Uterus (tissue), 3 donors: ENCODE measurements at regions not wholly inside any gene's neighbourhood (a gene's known extent, or its start where the extent isn't known, plus 50 kb on each side); places are given as distances from the start of the nearest gene placed in this dataset.

Source experiments
- DNase-seq, 2 donors: peaks; one replicate each; pipeline ENCODE4 v3.0.0-alpha.2; 2019 to 2020
- H3K27ac ChIP-seq, 2 donors: fragments of 200-600 bp; sonication (generic); 1 replicate in 1 of 2; 2 replicates in 1 of 2; pipeline ENCODE4 v1.5.1; 2016 to 2018
- H3K27me3 ChIP-seq, 2 donors: fragments of 200-600 bp; sonication (generic); one replicate each; pipeline ENCODE4 v1.5.1; 2018 to 2019; ENCODE audit warnings: control low read depth in 1 of 2
- H3K36me3 ChIP-seq, 2 donors: fragments of 200-600 bp; sonication (generic); one replicate each; pipeline ENCODE4 v1.5.1; 2019; ENCODE audit warnings: control low read depth in 1 of 2
- H3K4me1 ChIP-seq, 2 donors: fragments of 200-600 bp; sonication (generic); one replicate each; pipeline ENCODE4 v1.5.1; 2018 to 2019; ENCODE audit warnings: control low read depth in 1 of 2
- H3K4me3 ChIP-seq, 2 donors: fragments of 200-600 bp; sonication (generic); 1 replicate in 1 of 2; 2 replicates in 1 of 2; pipeline ENCODE4 v1.5.1; 2018 to 2019; ENCODE audit warnings: mild to moderate bottlenecking in 1 of 2
- H3K9me3 ChIP-seq, 2 donors: fragments of 200-600 bp; sonication (generic); one replicate each; pipeline ENCODE4 v1.5.1; 2019; ENCODE audit warnings: control low read depth in 1 of 2
- POLR2A ChIP-seq, 2 donors: fragments of 450-650 bp; IDR thresholded peaks; one replicate each; pipeline ENCODE4 v1.6.1; 2016; ENCODE audit warnings: antibody characterized with exemption in 2 of 2, mild to moderate bottlenecking in 1 of 2, moderate library complexity in 1 of 2
- intact Hi-C: fragments of 100-400 bp; cut with DNase I; formaldehyde crosslinking; loops from one replicate; pipeline ENCODE4 v1.15.1; 2023; ENCODE audit warnings: low total_unique reads
- TF ChIP-seq, protein P1 (sequence below), 4 experiments: fragments of 200-600 bp in 2 of 4; fragments of 450-650 bp in 2 of 4; sonication (generic) in 2 of 4; IDR thresholded peaks; one replicate each; pipeline ENCODE4 v1.5.1; 2016 to 2019; ENCODE audit warnings: antibody characterized with exemption in 4 of 4, mild to moderate bottlenecking in 2 of 4, moderate library complexity in 1 of 4
- donor health status: DM: yes; HTN: yes; CAD: no.

DNA sequence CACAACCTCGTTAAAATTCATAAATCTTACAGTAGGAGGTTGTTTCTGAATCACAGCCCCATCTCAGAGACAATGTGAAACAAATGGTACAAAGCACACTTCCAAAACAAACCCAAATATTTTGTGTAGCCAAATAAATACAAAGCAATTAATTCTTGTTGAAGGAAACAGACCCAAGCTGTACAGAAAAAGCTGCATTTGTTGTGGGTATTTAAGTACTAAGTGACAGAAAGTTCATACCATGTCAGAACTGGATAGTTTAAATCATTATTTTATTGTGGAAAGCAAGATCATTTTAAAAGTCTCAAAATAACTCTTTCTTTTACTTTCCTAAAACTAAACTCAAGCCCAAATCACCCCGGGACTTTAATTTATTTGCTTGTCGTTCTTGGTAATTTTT lies 570.7 kb downstream of the ELAVL2 start:
- no peaks in the 10 kb centered on the region for H3K4me1 ChIP-seq
- no peak overlapping the region for H3K27ac ChIP-seq
- no peak for DNase-seq
- intact Hi-C loops = no loop called here
- H3K4me3 ChIP-seq = no peak overlapping the region
- TF ChIP-seq POLR2A (IDR thresholded peaks at IDR 0.05) = no peak
- TF ChIP-seq, protein P1, sequence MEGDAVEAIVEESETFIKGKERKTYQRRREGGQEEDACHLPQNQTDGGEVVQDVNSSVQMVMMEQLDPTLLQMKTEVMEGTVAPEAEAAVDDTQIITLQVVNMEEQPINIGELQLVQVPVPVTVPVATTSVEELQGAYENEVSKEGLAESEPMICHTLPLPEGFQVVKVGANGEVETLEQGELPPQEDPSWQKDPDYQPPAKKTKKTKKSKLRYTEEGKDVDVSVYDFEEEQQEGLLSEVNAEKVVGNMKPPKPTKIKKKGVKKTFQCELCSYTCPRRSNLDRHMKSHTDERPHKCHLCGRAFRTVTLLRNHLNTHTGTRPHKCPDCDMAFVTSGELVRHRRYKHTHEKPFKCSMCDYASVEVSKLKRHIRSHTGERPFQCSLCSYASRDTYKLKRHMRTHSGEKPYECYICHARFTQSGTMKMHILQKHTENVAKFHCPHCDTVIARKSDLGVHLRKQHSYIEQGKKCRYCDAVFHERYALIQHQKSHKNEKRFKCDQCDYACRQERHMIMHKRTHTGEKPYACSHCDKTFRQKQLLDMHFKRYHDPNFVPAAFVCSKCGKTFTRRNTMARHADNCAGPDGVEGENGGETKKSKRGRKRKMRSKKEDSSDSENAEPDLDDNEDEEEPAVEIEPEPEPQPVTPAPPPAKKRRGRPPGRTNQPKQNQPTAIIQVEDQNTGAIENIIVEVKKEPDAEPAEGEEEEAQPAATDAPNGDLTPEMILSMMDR (IDR thresholded peaks at IDR 0.05) = no peak
- no peaks in the 10 kb centered on the region for H3K36me3 ChIP-seq
- no peaks in the 10 kb centered on the region for H3K27me3 ChIP-seq
- no peaks in the 10 kb centered on the region for H3K9me3 ChIP-seq

DNA sequence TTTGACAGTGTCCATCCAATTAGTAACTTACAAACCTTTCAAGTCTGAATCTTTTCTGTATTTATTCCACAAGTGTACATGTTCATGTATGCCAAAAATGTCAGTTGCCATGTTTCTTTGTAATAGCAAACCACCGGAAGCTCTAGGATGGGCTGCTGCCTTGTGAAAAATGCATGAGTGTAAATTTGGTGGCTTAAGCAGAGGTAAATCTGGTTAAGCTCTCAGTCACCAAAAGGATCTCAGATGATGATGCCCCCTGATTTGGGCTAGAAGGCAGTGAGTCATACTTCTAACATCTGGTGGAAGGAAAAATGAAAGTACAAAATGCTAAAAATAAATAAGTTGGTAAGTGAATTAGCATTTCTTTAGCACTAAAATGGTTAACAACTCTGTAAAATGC lies 567.5 kb downstream of the ELAVL2 start:
- H3K4me1 ChIP-seq = no peaks in the 10 kb centered on the region
- no peaks in the 10 kb centered on the region for H3K36me3 ChIP-seq
- no peak for DNase-seq
- no peaks in the 10 kb centered on the region for H3K9me3 ChIP-seq
- no peak overlapping the region for H3K27ac ChIP-seq
- no peaks in the 10 kb centered on the region for H3K27me3 ChIP-seq
- no peak overlapping the region for H3K4me3 ChIP-seq
- TF ChIP-seq, protein P1 (IDR thresholded peaks at IDR 0.05) = no peak
- no peak for TF ChIP-seq POLR2A (IDR thresholded peaks at IDR 0.05)
- intact Hi-C loops = no loop called here

DNA sequence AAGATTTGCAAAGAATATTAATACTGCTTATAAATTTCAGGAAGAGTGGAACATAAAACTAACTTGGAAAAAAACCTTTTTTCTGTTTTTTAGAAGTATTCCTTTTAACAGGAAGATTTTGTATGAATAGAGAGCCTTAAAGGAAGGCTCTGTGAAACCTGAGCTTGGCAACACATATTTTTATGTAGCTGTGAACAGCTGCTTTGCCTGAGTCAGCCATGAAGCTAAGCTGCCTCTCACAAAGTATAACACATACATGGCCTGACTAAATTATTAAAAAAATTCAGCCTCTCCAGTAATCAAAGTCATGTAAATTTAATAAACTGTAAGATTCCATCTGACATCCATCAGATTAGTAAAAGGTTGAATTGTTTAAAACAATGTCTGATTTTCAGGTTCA lies 547.5 kb downstream of the ELAVL2 start:
- H3K27me3 ChIP-seq = no peaks in the 10 kb centered on the region
- H3K27ac ChIP-seq = no peak overlapping the region
- no peak overlapping the region for H3K4me3 ChIP-seq
- H3K9me3 ChIP-seq = no peaks in the 10 kb centered on the region
- H3K36me3 ChIP-seq = no peaks in the 10 kb centered on the region
- TF ChIP-seq, protein P1 (IDR thresholded peaks at IDR 0.05) = no peak
- no peak for TF ChIP-seq POLR2A (IDR thresholded peaks at IDR 0.05)
- no peak for DNase-seq
- H3K4me1 ChIP-seq = no peaks in the 10 kb centered on the region
- intact Hi-C loops = no loop called here

DNA sequence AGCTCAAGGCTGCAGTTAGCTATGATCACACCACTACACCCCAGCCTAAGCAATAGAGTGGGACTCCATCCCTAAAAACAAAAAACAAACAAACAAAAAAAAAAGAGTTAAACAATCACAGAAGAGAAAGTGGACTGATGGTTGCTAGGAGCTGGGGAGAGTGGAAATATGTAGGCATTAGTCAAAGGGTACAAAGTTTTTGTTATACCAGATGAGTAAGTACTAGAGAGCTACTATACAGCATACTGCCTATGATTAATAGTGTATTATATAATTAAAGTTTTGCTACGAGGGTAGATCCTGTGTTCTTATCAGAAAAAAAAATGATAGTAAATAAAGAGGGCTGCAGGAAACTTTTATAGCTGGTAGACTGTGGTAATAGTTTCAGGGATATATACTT lies 538.6 kb downstream of the ELAVL2 start:
- Histone ChIP-seq H3K4me3 (no peak overlapping the region), H3K27me3 (no peaks in the 10 kb centered on the region), H3K4me1 (no peaks in the 10 kb centered on the region), H3K36me3 (no peaks in the 10 kb centered on the region), H3K9me3 (no peaks in the 10 kb centered on the region), H3K27ac (no peak overlapping the region)
- no peak for DNase-seq
- intact Hi-C loops = no loop called here
- TF ChIP-seq, protein P1 (IDR thresholded peaks at IDR 0.05) = no peak
- TF ChIP-seq POLR2A (IDR thresholded peaks at IDR 0.05) = no peak

DNA sequence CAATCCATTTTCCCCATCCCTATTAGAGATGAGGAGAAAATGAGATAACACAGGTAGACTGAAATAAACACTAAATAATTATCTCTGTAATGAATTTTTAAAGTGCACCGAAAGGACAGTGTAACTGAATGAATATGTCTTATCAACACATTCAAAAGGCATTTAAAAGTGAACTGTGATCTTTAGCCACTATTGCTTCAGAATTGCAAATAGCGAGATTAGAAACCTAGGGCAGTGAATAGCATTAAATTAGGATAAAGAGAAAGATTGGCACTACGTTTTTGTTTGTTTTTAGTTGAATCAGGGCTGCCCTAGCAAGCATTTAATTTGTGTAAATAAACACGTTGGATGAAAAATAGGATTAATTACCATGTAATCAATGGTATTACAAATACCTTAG lies 537.5 kb downstream of the ELAVL2 start:
- H3K27me3 ChIP-seq = no peaks in the 10 kb centered on the region
- H3K36me3 ChIP-seq = no peaks in the 10 kb centered on the region
- H3K4me3 ChIP-seq = no peak overlapping the region
- no peaks in the 10 kb centered on the region for H3K4me1 ChIP-seq
- H3K9me3 ChIP-seq = no peaks in the 10 kb centered on the region
- no peak overlapping the region for H3K27ac ChIP-seq
- TF ChIP-seq, protein P1 (IDR thresholded peaks at IDR 0.05) = no peak
- TF ChIP-seq POLR2A (IDR thresholded peaks at IDR 0.05) = no peak
- no peak for DNase-seq
- intact Hi-C loops = no loop called here
